Activated CD4-positive, alpha-beta T cell treated with anti-CD3 and anti-CD28 coated beads for 1 hour (primary cell): ENCODE measurements at regions not wholly inside any gene's neighbourhood (a gene's known extent, or its start where the extent isn't known, plus 50 kb on each side); places are given as distances from the start of the nearest gene placed in this dataset.

Experiments
- DNase-seq: peaks from one replicate; pipeline ENCODE4 v3.0.0-alpha.2; 2020

DNA sequence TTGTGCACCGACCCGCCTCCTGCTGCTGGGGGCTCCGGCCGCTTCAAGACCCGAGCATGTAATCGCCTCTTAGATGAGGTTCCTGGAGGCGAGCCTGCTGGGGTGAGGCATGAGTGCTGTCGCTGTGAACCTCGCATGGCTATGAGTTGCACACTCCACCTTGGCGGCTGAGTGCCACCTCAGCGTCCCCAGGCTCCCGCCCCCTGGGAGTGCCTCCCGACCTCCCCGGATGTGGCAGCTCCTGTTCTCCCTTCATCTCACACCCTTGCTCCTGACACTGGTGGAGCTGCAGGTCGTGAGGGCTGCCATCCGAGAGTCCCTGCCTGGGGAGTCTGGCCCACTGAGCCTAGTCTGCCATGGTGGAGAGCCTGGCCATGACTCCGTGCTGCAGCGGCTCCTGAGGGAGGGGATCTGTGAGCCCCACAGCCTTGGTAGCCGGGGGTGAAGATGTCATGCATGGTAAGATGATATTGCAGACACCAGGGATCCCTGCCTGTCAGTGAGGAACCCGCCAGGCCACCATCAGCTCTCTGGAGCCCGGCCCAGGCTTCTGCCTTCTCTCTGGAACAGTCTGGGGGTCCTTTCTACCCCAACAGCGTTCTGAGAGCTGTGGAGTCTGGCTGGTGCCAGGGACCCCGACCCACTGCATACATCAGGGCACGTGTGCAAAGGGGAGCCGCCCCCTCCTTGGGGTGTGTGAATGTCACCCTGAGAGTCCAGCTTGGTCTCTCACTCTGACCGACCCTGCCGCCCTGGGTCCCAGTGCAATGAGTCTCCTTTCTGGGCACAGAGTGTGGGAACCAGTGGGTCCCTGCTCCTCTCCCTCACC, 61.6 kb upstream of the HS6ST1 start:
- DNase-seq, result no peak

DNA sequence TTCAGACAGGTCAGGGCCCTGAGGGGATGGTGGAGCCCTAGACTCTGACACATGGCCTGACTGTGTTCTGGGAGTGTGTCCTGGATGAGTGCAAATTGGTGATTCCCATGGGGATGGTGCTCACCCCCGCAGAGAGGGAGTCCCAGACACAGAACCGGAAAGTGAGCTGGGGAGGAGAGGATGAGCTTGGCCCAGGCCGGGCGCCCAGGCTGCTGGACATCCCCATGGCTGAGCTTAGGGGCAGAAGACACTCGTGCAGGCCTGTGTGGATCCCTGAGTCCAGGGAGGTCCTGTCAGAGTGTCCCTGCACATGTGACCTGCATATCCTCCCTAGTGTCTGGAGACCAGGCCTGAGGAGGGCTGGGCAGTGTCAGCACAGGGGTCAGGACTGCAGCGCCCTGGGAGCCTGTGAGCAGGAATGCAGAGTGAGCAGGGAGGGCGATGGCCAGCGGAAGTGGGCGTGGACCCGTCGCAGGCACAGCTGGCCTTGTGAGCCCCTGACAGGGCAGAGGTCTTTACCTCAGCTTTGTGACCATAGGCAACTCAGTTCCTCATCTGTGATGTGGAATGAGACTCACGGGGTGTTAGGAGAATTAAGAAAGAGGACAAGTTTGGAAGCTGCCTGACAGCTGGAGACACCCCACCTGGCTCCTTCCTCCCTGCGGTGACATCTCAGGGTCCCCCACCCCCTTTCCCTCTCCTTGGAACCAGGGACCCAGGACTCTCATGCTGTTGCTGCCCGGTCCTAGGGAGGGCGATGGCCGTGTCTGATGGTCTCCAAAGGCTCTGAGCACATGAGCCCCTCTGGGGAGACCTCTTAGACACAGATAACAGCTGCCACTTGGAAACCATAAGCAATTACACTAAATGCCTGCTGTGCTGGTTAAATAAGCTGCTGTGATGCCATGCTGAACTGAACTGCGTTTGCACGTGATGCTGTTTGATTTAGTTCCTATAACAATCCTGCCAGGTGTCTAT, 62.6 kb upstream of the HS6ST1 start:
- DNase-seq, result no peak

- DNase-seq, result no peak
These were observed 65.8 kb upstream of the HS6ST1 start for GRCh38 chr2:128384446-128384845.

- no peak for DNase-seq
These were observed 66.3 kb upstream of the HS6ST1 start for GRCh38 chr2:128384956-128385355.

DNA sequence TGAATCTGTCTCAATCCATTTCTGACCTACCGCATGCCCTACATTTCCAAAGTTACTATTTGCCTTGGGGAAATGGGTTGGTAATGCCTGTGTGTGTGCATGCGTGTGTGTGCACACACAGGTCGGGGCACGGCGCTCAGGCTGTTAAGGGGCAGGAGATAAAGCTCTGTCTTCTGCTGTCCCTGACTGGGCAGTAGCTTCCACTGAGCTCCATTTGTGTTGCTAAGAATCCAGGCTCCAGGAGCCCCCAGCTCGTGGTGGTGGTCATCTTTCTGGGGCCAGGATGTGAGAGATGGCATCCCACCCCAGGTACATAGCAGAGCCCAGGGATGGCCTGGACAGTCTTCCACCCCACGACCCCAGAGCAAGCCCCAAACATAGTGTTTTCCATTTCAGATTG, 66.7 kb upstream of the HS6ST1 start:
- no peak for DNase-seq

- DNase-seq, result no peak
These were observed 67.4 kb upstream of the HS6ST1 start for GRCh38 chr2:128386066-128386465.

DNA sequence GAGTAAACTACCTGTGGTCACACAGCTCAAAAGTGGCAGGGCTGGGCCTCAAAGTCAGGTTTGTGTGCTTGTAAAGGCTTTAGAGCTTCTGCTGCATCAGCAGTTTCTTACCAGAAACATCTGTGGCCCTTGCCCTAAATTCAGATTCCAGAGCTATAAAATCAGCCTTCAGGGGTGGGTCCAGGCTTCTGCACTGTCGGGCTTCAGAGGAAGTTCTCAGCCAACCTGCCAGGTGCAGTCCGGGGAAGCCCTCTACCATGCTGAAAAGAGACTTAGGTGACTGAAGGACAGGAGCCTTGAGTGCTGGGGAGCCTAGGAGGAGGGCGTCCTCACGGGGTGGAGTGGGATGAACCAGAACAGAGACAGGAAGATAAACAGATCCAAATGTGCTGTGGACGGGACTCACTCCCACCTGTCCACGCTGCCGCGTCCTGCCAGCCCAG, 69.9 kb upstream of the HS6ST1 start:
- no peak for DNase-seq

DNA sequence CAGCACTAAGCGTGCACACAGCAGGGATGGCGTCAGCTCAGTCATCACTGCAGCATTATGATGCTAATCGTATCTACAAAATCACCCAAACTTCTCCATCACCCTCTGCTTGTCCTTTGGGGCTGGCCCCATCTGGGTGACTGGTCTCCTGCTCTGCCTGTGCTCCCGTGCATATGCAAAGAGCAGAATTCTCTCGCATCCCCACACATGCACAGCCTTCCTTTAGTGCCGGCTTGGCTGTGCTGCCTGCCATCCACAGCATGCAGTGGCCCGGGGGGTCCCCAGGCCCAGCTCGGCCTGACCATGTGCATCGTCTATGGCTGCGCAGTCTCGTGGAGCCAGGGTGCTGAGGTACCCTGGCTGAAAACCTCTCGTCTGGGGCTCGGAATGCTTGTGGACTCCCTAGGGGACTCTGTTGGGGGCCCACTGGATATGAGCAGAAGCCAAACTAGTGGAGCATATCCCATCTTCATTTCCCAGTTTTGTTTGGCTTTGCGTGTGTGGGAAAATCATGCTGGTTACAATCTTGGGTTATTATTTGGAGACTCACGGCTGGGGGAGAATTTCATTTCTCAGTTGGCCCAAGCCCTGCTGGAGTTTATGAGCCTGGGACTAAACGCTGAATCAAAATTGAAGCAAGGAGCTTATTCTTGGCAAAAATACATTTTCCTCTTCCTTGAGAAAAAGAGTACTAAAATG, 70.9 kb upstream of the HS6ST1 start:
- no peak for DNase-seq

GRCh38 chr2:128390256-128390990, 71.8 kb upstream of the HS6ST1 start:
- DNase-seq, result no peak

- DNase-seq, result no peak
These were observed 72.4 kb upstream of the HS6ST1 start for GRCh38 chr2:128390991-128391630.

DNA sequence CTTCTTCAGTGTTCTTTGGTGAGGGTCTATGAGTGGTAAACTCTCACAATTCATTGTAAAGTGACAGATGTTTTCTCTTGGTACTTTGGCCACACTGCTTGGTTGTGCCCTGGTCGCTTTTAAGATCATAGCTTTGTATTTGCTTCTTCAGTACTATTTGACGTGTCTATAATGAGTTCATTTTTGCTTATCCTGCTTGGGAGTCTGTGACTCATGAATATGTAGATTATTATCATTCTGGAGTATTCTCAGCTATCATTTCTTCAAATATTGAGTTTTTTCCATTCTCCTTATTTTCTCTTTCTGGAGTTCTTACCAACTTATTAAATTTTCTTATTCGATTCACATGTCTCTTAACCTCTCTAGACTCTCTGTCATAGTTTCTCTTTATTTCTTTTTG, 73.0 kb upstream of the HS6ST1 start:
- DNase-seq, result no peak

GRCh38 chr2:128392207-128392606, 73.5 kb upstream of the HS6ST1 start:
- no peak for DNase-seq

DNA sequence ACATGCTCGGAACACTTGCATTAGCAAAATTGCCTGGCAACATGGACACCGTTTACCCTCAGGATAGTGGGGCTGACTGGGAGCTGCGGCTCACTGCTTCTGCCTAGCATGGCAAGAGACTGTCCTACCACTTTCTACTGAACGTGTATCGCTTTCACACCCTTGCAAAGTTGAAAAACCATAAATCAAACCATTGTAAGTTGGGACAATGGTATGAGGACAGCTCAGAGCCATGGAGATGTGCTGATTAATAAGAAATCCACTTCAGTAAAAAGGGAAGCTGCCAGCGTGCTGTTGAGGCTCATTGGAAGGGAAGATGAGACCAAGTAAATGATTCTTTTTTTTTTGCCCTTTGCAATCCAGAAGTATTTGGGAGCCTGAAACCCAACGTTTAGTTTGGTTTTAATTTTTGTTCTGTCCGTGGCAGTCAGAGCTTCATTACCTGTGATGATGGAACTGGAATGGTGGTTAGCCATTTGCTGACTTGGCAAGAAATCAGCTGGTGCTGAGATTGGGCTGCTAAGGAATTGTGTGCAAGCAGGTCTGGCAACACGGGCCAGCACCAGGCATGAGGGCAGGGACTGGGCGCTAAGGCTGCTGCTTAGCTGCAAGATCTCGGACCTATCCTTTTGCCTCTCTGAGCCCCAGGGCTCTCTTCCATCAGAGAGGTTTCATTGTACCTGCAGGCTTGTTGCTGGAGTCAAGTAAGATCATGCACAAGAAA, 75.5 kb upstream of the HS6ST1 start:
- DNase-seq, result no peak

- no peak for DNase-seq
These were observed 76.5 kb upstream of the HS6ST1 start for GRCh38 chr2:128395196-128395595.

- DNase-seq, result no peak
These were observed 77.2 kb upstream of the HS6ST1 start for GRCh38 chr2:128395640-128396499.

DNA sequence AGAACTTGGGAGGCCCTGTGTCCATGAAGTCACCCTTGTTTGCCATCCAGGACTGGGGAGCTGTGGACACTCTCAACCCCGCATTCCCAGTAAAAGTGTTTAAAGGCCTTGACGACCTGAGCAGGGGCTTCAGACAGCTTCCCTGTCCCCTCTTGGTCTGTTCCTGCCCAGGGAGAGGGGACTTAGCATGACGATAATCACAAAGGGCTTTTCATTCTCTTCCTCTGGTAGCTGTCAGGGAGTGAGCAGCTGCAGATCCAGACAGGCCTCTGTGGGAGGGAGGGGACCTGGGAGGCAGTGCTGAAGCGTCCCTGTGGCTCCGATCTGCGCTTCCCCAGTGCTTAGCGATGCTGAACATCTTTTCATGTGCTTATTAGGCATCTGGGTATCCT, 77.8 kb upstream of the HS6ST1 start:
- no peak for DNase-seq

DNA sequence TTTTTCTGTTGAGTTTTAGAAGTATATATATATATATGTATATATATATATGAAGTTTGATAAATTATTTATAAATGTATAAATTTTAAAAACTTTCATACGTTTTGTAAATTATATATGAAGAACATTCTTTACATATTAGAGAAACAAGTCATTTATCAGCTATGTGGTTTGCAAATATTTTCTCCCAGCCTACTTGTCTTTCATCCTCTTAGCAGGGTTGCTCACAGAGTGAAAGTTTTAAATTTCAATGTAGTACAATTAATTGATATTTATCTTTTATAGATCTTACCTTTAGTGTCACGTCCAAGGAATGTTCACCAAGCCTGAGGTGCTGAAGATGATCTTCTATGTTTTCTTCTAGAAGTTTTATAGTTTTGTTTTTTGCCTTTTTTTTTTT, 78.3 kb upstream of the HS6ST1 start:
- no peak for DNase-seq

- DNase-seq, result no peak
These were observed 80.6 kb upstream of the HS6ST1 start for GRCh38 chr2:128399256-128399655.

DNA sequence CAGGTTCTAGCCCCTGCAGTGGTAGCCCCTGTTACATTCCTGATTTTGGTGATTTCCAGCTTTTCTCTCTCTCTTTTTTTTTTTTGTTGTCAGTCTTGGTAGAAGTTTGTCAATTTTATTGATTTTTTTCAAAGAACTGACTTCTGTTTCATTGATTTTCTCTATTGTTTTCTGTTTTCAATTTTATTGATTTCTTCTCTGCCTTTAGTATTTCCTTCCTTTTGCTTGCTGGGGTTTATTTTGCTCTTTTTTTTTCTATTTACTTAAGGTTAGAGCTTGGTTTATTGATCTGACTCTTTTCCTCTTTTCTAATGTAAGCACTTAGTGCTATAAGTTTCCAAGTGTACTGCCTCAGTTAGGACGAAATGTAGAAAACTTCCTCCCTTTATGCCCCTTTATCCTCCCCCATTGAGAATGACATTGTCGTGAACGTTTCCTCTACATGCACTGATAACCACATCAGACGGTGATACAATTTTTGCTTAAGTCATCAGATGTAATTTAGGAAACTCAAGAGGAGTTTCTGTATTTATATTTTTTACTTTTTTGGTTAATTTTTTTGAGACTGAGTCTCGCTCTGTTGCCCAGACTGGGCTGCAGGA, 81.1 kb upstream of the HS6ST1 start:
- no peak for DNase-seq

DNA sequence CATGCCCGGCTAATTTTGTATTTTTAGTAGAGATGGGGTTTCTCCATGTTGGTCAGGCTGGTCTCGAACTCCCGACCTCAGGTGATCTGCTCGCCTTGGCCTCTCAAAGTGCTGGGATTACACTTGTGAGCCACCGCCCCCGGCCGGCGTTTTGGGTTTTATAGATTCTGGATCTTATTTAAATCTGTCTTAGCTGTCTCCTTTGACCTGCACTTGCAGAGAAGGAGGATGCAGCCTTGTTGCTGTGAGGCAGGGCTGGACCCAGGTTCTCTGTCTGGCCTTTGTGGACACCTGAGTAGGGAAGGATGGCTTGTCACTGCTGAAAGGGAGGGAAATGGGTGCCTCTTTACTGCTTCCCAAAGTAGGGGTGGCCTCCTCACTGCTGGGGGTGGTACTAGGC, 83.0 kb upstream of the HS6ST1 start:
- no peak for DNase-seq
